ENCODE measurements at regions not wholly inside any gene's neighbourhood (a gene's known extent, or its start where the extent isn't known, plus 50 kb on each side); places are given as distances from the start of the nearest gene placed in this dataset.

DNA sequence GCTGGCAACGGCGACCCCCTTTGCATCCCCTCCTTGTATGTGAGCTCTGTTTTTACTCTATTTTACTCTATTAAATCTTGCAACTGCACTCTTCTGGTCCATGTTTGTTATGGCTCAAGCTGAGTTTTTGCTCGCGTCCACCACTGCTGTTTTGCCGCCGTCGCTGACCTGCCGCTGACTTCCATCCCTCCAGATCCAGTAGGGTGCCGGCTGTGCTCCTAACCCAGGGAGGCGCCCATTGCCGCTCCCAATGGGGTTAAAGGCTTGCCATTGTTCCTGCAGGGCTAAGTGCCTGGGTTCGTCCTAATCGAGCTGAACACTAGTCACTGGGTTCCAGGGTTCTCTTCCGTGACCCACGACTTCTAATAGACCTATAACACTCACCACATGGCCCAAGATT, 2704.4 kb downstream of the PCDH9 start:
- H3K9me3 ChIP-seq (replicated peaks in 1 of 3): no peaks in the 10 kb centered on the region
- no peak for DNase-seq
- no peaks in the 10 kb centered on the region for H3K36me3 ChIP-seq (replicated peaks in 1 of 2)
- H3K4me3 ChIP-seq: no peak overlapping the region
- intact Hi-C loops (cut with DNase I): no loop called here
- WGBS, 4 donors: 89 to 93% (median 90%) methylated on average over 13 to 15 of the region's 15 CpGs
- TF ChIP-seq CTCF (IDR thresholded peaks at IDR 0.05): no peak
- no peak for TF ChIP-seq POLR2A (IDR thresholded peaks at IDR 0.05)
- H3K27me3 ChIP-seq: no peaks in the 10 kb centered on the region
- no peak overlapping the region for H3K27ac ChIP-seq
- H3K4me1 ChIP-seq (replicated peaks in 1 of 2): no peaks in the 10 kb centered on the region

DNA sequence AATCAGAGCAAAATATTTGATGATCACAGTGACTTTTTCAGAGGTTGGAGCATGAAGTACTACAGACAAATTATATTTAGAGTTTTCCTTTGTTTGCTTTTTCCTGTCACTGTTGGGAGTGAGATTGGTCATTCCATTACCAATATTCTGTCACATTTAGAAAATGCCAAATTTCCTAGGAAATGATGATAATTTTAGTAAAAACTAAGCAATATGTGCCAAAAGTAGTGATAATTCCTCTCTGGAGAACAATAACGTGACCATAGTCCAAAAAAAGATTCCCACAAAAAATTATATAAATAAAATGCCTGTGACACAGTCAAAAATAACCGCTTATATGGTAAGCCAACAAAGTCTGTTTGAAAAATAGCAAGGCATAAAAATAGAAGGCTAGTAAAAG, 2719.4 kb downstream of the PCDH9 start:
- Histone ChIP-seq H3K9me3 (replicated peaks in 1 of 3) (no peaks in the 10 kb centered on the region), H3K4me3 (no peak overlapping the region), H3K36me3 (replicated peaks in 1 of 2) (no peaks in the 10 kb centered on the region), H3K4me1 (replicated peaks in 1 of 2) (no peaks in the 10 kb centered on the region), H3K27ac (no peak overlapping the region), H3K27me3 (no peaks in the 10 kb centered on the region)
- DNase-seq: no peak
- intact Hi-C loops (cut with DNase I): no loop called here
- 57 to 69% (median 62%) methylated on average over 2 of the region's 2 CpGs for WGBS, 4 donors
- no peak for TF ChIP-seq POLR2A (IDR thresholded peaks at IDR 0.05)
- no peak for TF ChIP-seq CTCF (IDR thresholded peaks at IDR 0.05)

DNA sequence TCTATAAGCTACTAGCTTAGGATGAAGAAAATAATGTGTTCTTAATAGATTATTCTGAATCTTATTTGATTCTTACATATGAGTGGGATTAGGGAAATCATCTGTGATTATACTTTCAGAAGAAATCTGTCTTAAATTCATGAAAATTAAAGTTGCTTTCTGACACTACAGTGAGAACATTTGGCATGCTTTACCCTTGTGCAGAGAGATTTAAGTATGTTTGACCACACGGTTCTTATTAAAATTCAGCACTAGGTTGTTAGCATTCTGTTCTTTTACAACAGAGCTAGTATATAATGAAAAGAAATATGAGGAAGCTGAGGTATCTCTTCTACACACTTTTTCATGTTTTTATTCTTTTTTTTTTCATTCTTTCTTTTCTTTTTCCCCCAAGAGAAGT, 2723.9 kb downstream of the PCDH9 start:
- H3K36me3 ChIP-seq (replicated peaks in 1 of 2): no peaks in the 10 kb centered on the region
- no peaks in the 10 kb centered on the region for H3K27me3 ChIP-seq
- H3K27ac ChIP-seq: no peak overlapping the region
- no peaks in the 10 kb centered on the region for H3K4me1 ChIP-seq (replicated peaks in 1 of 2)
- TF ChIP-seq POLR2A (IDR thresholded peaks at IDR 0.05) (no peak), CTCF (IDR thresholded peaks at IDR 0.05) (no peak)
- no peaks in the 10 kb centered on the region for H3K9me3 ChIP-seq (replicated peaks in 1 of 3)
- no peak overlapping the region for H3K4me3 ChIP-seq
- intact Hi-C loops (cut with DNase I): no loop called here
- DNase-seq: no peak
- 53 to 73% (median 66%) methylated on average over 1 of the region's 1 CpG for WGBS, 4 donors

DNA sequence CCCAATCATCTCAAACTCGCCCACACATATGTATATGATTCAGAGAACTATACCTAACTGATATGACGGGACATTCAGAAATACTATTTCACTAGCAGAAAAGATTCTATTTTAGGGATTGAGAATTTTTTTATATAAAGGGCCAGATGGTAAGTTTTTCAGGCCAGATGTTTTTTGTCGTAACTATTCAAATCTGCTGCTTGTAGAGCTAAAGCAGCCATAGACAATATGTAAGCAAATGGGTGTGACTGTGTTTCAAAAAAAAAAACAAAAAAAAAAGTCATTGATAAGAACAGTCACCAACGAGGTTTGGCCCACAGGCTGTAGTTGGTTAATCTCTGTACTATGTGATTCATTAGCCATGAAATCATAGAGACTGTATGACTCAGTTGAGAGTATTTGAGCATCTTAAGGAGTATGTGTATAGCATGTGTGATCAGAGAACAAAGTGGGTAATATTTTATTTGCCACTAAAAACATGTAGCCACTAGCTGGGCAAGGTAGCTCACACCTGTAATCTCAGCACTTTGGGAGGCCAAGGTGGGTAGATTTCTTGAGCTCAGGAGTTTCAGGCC, 2724.7 kb downstream of the PCDH9 start:
- intact Hi-C loops (cut with DNase I): no loop called here
- 62 to 79% (median 69%) methylated on average over 4 of the region's 4 CpGs for WGBS, 4 donors
- DNase-seq: no peak
- no peak overlapping the region for H3K27ac ChIP-seq
- no peaks in the 10 kb centered on the region for H3K4me1 ChIP-seq (replicated peaks in 1 of 2)
- TF ChIP-seq POLR2A (IDR thresholded peaks at IDR 0.05) (no peak), CTCF (IDR thresholded peaks at IDR 0.05) (no peak)
- H3K9me3 ChIP-seq (replicated peaks in 1 of 3): no peaks in the 10 kb centered on the region
- no peak overlapping the region for H3K4me3 ChIP-seq
- no peaks in the 10 kb centered on the region for H3K36me3 ChIP-seq (replicated peaks in 1 of 2)
- H3K27me3 ChIP-seq: no peaks in the 10 kb centered on the region
